Prostate gland (tissue), 2 donors: ENCODE measurements at regions not wholly inside any gene's neighbourhood (a gene's known extent, or its start where the extent isn't known, plus 50 kb on each side); places are given as distances from the start of the nearest gene placed in this dataset.

Experiments
- DNase-seq: peaks from one replicate; pipeline ENCODE4 v3.0.0-alpha.2; 2019; ENCODE audit warnings: low spot score
- H3K27ac ChIP-seq, 2 donors: fragments of 200-600 bp; sonication (generic); 2 replicates each; pipeline ENCODE4 v1.5.1; 2017 to 2019
- H3K27me3 ChIP-seq: fragments of 200-600 bp; sonication (generic); replicated peaks from 2 replicates; pipeline ENCODE4 v1.5.1; 2019; ENCODE audit not compliant: insufficient read depth
- H3K36me3 ChIP-seq, 2 donors: fragments of 200-600 bp; sonication (generic); 1 replicate in 1 of 2; 2 replicates in 1 of 2; pipeline versions ENCODE4 v1.5.1 to v1.8.1; 2017 to 2019
- H3K4me1 ChIP-seq: fragments of 200-600 bp; sonication (generic); replicated peaks from 2 replicates; pipeline ENCODE4 v1.5.1; 2019
- H3K4me3 ChIP-seq, 2 donors: fragments of 200-600 bp; sonication (generic); 2 replicates each; pipeline ENCODE4 v1.5.1; 2017 to 2019
- H3K9me3 ChIP-seq: fragments of 200-600 bp; sonication (generic); 2 replicates; pipeline ENCODE4 v1.5.1; 2017
- CTCF ChIP-seq, 4 experiments: fragments of 200-600 bp in 2 of 4; fragments of 450-650 bp in 2 of 4; sonication (generic) in 2 of 4; IDR thresholded peaks; 1 replicate in 3 of 4; 2 replicates in 1 of 4; pipeline ENCODE4 v1.5.1; 2016 to 2019; ENCODE audit warnings: antibody characterized with exemption in 4 of 4, mild to moderate bottlenecking in 2 of 4, moderate library complexity in 2 of 4
- POLR2A ChIP-seq: fragments of 450-650 bp; IDR thresholded peaks from one replicate; pipeline ENCODE4 v1.6.1; 2016; ENCODE audit warnings: antibody characterized with exemption, mild to moderate bottlenecking
- POLR2AphosphoS5 ChIP-seq: sonication (generic); formaldehyde crosslinking; IDR thresholded peaks from one replicate; pipeline ENCODE4 v1.6.1; 2017; ENCODE audit warnings: antibody characterized with exemption
- WGBS: methylation state at CpG from one replicate; pipeline ENCODE4 v1.1.5; 2018; 5-methylcytosine and 5-hydroxymethylcytosine counted together
- intact Hi-C: fragments of 100-400 bp; cut with DNase I; formaldehyde crosslinking; loops from one replicate; pipeline ENCODE4 v1.14.2; 2022

- intact Hi-C loops: no loop called here
- TF ChIP-seq POLR2AphosphoS5: no peak
- no peak for TF ChIP-seq POLR2A
- TF ChIP-seq CTCF (IDR thresholded peaks at IDR 0.05): no peak
- Histone ChIP-seq H3K27ac (no peak overlapping the region), H3K9me3 (no peaks in the 10 kb centered on the region), H3K36me3 (no peaks in the 10 kb centered on the region), H3K4me3 (no peak overlapping the region), H3K27me3 (no peaks in the 10 kb centered on the region), H3K4me1 (no peaks in the 10 kb centered on the region)
- no peak for DNase-seq
- WGBS: 91% methylated on average over 7 of the region's 7 CpGs
These were observed 385.5 kb downstream of the CTTN start for GRCh38 chr11:70783821-70784220.

GRCh38 chr11:70785372-70785771 is 387.0 kb downstream of the CTTN start:
- DNase-seq: no peak
- Histone ChIP-seq H3K27me3 (no peaks in the 10 kb centered on the region), H3K27ac (no peak overlapping the region), H3K4me1 (no peaks in the 10 kb centered on the region), H3K36me3 (no peaks in the 10 kb centered on the region), H3K9me3 (no peaks in the 10 kb centered on the region), H3K4me3 (no peak overlapping the region)
- TF ChIP-seq POLR2A: no peak
- TF ChIP-seq POLR2AphosphoS5: no peak
- TF ChIP-seq CTCF (IDR thresholded peaks at IDR 0.05): no peak
- intact Hi-C loops: no loop called here
- 81% methylated on average over 5 of the region's 5 CpGs for WGBS

- intact Hi-C loops: no loop called here
- Histone ChIP-seq H3K27me3 (no peaks in the 10 kb centered on the region), H3K4me3 (no peak overlapping the region), H3K9me3 (no peaks in the 10 kb centered on the region), H3K36me3 (no peaks in the 10 kb centered on the region), H3K4me1 (no peaks in the 10 kb centered on the region), H3K27ac (no peak overlapping the region)
- no peak for DNase-seq
- no peak for TF ChIP-seq CTCF (IDR thresholded peaks at IDR 0.05)
- 80% methylated on average over 6 of the region's 6 CpGs for WGBS
These were observed 387.8 kb downstream of the CTTN start for GRCh38 chr11:70786021-70786665.

GRCh38 chr11:70788248-70789022 is 390.1 kb downstream of the CTTN start:
- intact Hi-C loops: no loop called here
- H3K27me3 ChIP-seq: no peaks in the 10 kb centered on the region
- 83% methylated on average over 18 of the region's 18 CpGs for WGBS

More at GRCh38 chr11:70788248-70789022, 390.1 kb downstream of the CTTN start:
- H3K4me1 ChIP-seq: no peaks in the 10 kb centered on the region
- H3K36me3 ChIP-seq: no peaks in the 10 kb centered on the region
- H3K9me3 ChIP-seq: no peaks in the 10 kb centered on the region
- TF ChIP-seq CTCF (IDR thresholded peaks at IDR 0.05) (no peak), POLR2AphosphoS5 (no peak), POLR2A (no peak)
- no peak overlapping the region for H3K4me3 ChIP-seq
- H3K27ac ChIP-seq: no peak overlapping the region
- no peak for DNase-seq
